OCI-LY7 (cell line): ENCODE measurements at regions not wholly inside any gene's neighbourhood (a gene's known extent, or its start where the extent isn't known, plus 50 kb on each side); places are given as distances from the start of the nearest gene placed in this dataset.

Experiments used
- BruUV-seq: library from RNA; stranded (reverse); fragments of 400-500 nt; replicated peaks from 2 replicates; lab custom pipeline; 2021; lab: Mats Ljungman, UMichigan
- CTCF ChIA-PET: fragments of 300-600 bp; sonication (Branson Sonifier 250); formaldehyde crosslinking; loops from one replicate; lab custom pipeline; 2022; ENCODE audit warnings: antibody characterized with exemption; ENCODE audit not compliant: unreplicated experiment; lab: Charles Lee
- POLR2A ChIA-PET: fragments of 300-600 bp; sonication (Branson Sonifier 250); formaldehyde crosslinking; loops from one replicate; lab custom pipeline; 2022; ENCODE audit warnings: antibody characterized with exemption; lab: Charles Lee
- DNase-seq: peaks from one replicate; pipeline ENCODE4 v3.0.0-alpha.2; 2015; ENCODE audit warnings: low spot score
- H2AFZ ChIP-seq: fragments of 200-600 bp; sonication (generic), shearing (Covaris generic); 2 replicates; pipeline ENCODE4 v1.6.1; 2014; ENCODE audit warnings: mild to moderate bottlenecking, antibody characterized with exemption, low read length, moderate library complexity
- H3K27ac ChIP-seq: fragments of 200-600 bp; sonication (generic); 2 replicates; pipeline ENCODE4 v1.5.1; 2014; ENCODE audit warnings: mixed run types, low read depth, mild to moderate bottlenecking, moderate library complexity, low read length, inconsistent platforms; ENCODE audit not compliant: poor library complexity, severe bottlenecking
- H3K36me3 ChIP-seq: fragments of 200-600 bp; sonication (generic); 2 replicates; pipeline ENCODE4 v1.6.1; 2014; ENCODE audit warnings: mild to moderate bottlenecking, antibody characterized with exemption, low read length, moderate library complexity, mixed read lengths; ENCODE audit not compliant: insufficient read depth
- H3K4me1 ChIP-seq: fragments of 200-600 bp; sonication (generic); 2 replicates; pipeline ENCODE4 v1.5.1; 2014; ENCODE audit warnings: mild to moderate bottlenecking, low read length; ENCODE audit not compliant: insufficient read depth, poor library complexity, severe bottlenecking
- H3K4me2 ChIP-seq: fragments of 200-600 bp; sonication (generic); 2 replicates; pipeline ENCODE4 v1.6.1; 2014; ENCODE audit warnings: mild to moderate bottlenecking, low read length
- H3K4me3 ChIP-seq: fragments of 200-600 bp; sonication (generic); 2 replicates; pipeline ENCODE4 v1.5.1; 2014; ENCODE audit warnings: mild to moderate bottlenecking, low read depth, low read length; ENCODE audit not compliant: poor library complexity, severe bottlenecking
- H3K79me2 ChIP-seq: fragments of 200-600 bp; sonication (generic); 2 replicates; pipeline ENCODE4 v1.6.1; 2016; ENCODE audit warnings: low read depth, mild to moderate bottlenecking, low read length, moderate library complexity, mixed read lengths; ENCODE audit not compliant: insufficient read depth
- H3K9me2 ChIP-seq: fragments of 200-600 bp; sonication (generic); 2 replicates; pipeline ENCODE4 v1.6.1; 2016; ENCODE audit warnings: mild to moderate bottlenecking, low read length, mixed read lengths; ENCODE audit not compliant: insufficient read depth
- H3K9me3 ChIP-seq: fragments of 200-600 bp; sonication (generic); 2 replicates; pipeline ENCODE4 v1.6.1; 2014; ENCODE audit warnings: mild to moderate bottlenecking, mixed run types, low read length, mixed read lengths
- H4K20me1 ChIP-seq: fragments of 200-600 bp; sonication (generic); 2 replicates; pipeline ENCODE4 v1.6.1; 2014; ENCODE audit warnings: mild to moderate bottlenecking, antibody characterized with exemption, low read length, moderate library complexity, mixed read lengths; ENCODE audit not compliant: insufficient read depth
- EZH2phosphoT487 ChIP-seq: fragments of 200-600 bp; sonication (generic); IDR thresholded peaks from 2 replicates; pipeline ENCODE4 v1.6.1; 2018; ENCODE audit warnings: low read depth, borderline replicate concordance, mild to moderate bottlenecking, mixed run types, antibody characterized with exemption, low read length, moderate library complexity, mixed read lengths
- intact Hi-C: fragments of 100-400 bp; cut with micrococcal nuclease; formaldehyde crosslinking; loops from one replicate; pipeline ENCODE4 v1.10.0; 2022; ENCODE audit not compliant: unreplicated experiment
- TF ChIP-seq, protein P1 (sequence below): fragments of 200-600 bp; sonication (generic); conservative IDR thresholded peaks from 2 replicates; pipeline ENCODE4 v1.5.1; 2014; ENCODE audit warnings: mild to moderate bottlenecking, antibody characterized with exemption, low read length, moderate library complexity, mixed read lengths

GRCh38 chr2:5546181-5546580 lies 146.0 kb upstream of the SOX11 start:
- H3K79me2 ChIP-seq: no peaks in the 10 kb centered on the region
- no peak for DNase-seq
- no peaks in the 10 kb centered on the region for H3K9me2 ChIP-seq
- BruUV-seq: no TSS peak
- intact Hi-C loops: no loop called here
- no peak overlapping the region for H3K4me2 ChIP-seq
- no peak overlapping the region for H3K27ac ChIP-seq
- ChIA-PET CTCF (no interaction called here), POLR2A (interaction anchor here (0.7 kb wide), 1 partner anchor 215 kb away, joined by 3 read pairs; no protein-coding TSS in a partner anchor)
- TF ChIP-seq, protein P1, sequence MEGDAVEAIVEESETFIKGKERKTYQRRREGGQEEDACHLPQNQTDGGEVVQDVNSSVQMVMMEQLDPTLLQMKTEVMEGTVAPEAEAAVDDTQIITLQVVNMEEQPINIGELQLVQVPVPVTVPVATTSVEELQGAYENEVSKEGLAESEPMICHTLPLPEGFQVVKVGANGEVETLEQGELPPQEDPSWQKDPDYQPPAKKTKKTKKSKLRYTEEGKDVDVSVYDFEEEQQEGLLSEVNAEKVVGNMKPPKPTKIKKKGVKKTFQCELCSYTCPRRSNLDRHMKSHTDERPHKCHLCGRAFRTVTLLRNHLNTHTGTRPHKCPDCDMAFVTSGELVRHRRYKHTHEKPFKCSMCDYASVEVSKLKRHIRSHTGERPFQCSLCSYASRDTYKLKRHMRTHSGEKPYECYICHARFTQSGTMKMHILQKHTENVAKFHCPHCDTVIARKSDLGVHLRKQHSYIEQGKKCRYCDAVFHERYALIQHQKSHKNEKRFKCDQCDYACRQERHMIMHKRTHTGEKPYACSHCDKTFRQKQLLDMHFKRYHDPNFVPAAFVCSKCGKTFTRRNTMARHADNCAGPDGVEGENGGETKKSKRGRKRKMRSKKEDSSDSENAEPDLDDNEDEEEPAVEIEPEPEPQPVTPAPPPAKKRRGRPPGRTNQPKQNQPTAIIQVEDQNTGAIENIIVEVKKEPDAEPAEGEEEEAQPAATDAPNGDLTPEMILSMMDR: no peak
- no peak for TF ChIP-seq EZH2phosphoT487
- peaks cover 17% of the 10 kb centered on the region for H3K9me3 ChIP-seq
- H2AFZ ChIP-seq: no peak overlapping the region
- no peaks in the 10 kb centered on the region for H3K4me1 ChIP-seq
- H3K36me3 ChIP-seq: no peaks in the 10 kb centered on the region
- H3K4me3 ChIP-seq: no peak overlapping the region
- no peaks in the 10 kb centered on the region for H4K20me1 ChIP-seq

- BruUV-seq: no TSS peak
These were observed 143.0 kb upstream of the SOX11 start for GRCh38 chr2:5548991-5549715.

More at GRCh38 chr2:5548991-5549715, 143.0 kb upstream of the SOX11 start:
- no peak for DNase-seq
- H3K9me2 ChIP-seq: no peaks in the 10 kb centered on the region
- no peaks in the 10 kb centered on the region for H3K4me1 ChIP-seq
- ChIA-PET CTCF (interaction anchor here (0.6 kb wide), 1 partner anchor 807 kb away, joined by 3 read pairs; no protein-coding TSS in a partner anchor), POLR2A (no interaction called here)
- peaks cover 11% of the 10 kb centered on the region for H3K9me3 ChIP-seq
- no peaks in the 10 kb centered on the region for H3K79me2 ChIP-seq
- H3K4me2 ChIP-seq: no peak overlapping the region
- H3K27ac ChIP-seq: no peak overlapping the region
- H4K20me1 ChIP-seq: no peaks in the 10 kb centered on the region
- intact Hi-C loops: no loop called here
- H3K4me3 ChIP-seq: no peak overlapping the region
- no peak overlapping the region for H2AFZ ChIP-seq
- no peak for TF ChIP-seq EZH2phosphoT487
- TF ChIP-seq, protein P1: no peak
- H3K36me3 ChIP-seq: no peaks in the 10 kb centered on the region
